ENCODE measurements at regions not wholly inside any gene's neighbourhood (a gene's known extent, or its start where the extent isn't known, plus 50 kb on each side); places are given as distances from the start of the nearest gene placed in this dataset.

DNA sequence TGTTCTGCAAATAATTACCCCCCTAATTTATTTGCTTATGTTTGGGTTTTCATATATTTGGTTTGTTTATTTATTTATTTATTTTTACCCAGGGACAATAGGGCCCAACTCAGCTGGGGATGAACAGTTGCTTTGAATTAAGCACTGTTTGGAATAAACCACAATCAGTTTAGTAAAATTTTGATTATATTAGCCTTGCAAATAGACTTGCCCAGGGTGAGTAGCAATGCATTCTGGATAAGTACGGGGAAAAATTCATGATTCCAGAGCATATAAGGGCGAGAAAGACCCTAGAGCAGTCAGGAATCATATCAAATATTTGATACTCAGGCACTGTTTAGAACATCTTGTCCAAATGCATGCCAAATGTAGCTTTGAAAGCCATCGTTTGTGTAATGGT lies 242.7 kb downstream of the OMA1 start:
- TF ChIP-seq POLR2AphosphoS5 (IDR thresholded peaks at IDR 0.05; ENCODE audit: low read depth, low read length) (no peak), POLR2A (IDR thresholded peaks at IDR 0.05; ENCODE audit: low read depth, low read length) (no peak), TAF1 (IDR thresholded peaks at IDR 0.05; ENCODE audit: low read depth, low read length) (no peak), POU2F2 (IDR thresholded peaks at IDR 0.05; ENCODE audit: low read depth, low read length) (no peak), SPI1 (IDR thresholded peaks at IDR 0.05; ENCODE audit: low read depth, low read length) (no peak), PAX5 (IDR thresholded peaks at IDR 0.05; ENCODE audit: insufficient read depth, low read length, severe bottlenecking) (no peak)
- DNase-seq (ENCODE audit: insufficient read length, low spot score) (no peak), FAIRE-seq (no peak)

GRCh38 chr1:58293388-58293787 lies 253.1 kb downstream of the OMA1 start:
- no peak for FAIRE-seq
- no peak for DNase-seq (ENCODE audit: insufficient read length, low spot score)
- TF ChIP-seq POLR2AphosphoS5 (IDR thresholded peaks at IDR 0.05; ENCODE audit: low read depth, low read length) (no peak), POLR2A (IDR thresholded peaks at IDR 0.05; ENCODE audit: low read depth, low read length) (no peak)

- TF ChIP-seq TAF1 (IDR thresholded peaks at IDR 0.05; ENCODE audit: low read depth, low read length), result no peak
- no peak for TF ChIP-seq POLR2A (IDR thresholded peaks at IDR 0.05; ENCODE audit: low read depth, low read length)
- no peak for TF ChIP-seq POU2F2 (IDR thresholded peaks at IDR 0.05; ENCODE audit: low read depth, low read length)
- TF ChIP-seq SPI1 (IDR thresholded peaks at IDR 0.05; ENCODE audit: low read depth, low read length), result no peak
- TF ChIP-seq POLR2AphosphoS5 (IDR thresholded peaks at IDR 0.05; ENCODE audit: low read depth, low read length), result no peak
- TF ChIP-seq PAX5 (IDR thresholded peaks at IDR 0.05; ENCODE audit: insufficient read depth, low read length, severe bottlenecking), result no peak
- FAIRE-seq (no peak), DNase-seq (ENCODE audit: insufficient read length, low spot score) (no peak)
These were observed 255.7 kb downstream of the OMA1 start for GRCh38 chr1:58290685-58291372.

GRCh38 chr1:58288624-58289142 lies 257.8 kb downstream of the OMA1 start:
- no peak for DNase-seq (ENCODE audit: insufficient read length, low spot score)
- no peak for TF ChIP-seq SPI1 (IDR thresholded peaks at IDR 0.05; ENCODE audit: low read depth, low read length)
- TF ChIP-seq POLR2AphosphoS5 (IDR thresholded peaks at IDR 0.05; ENCODE audit: low read depth, low read length), result no peak
- no peak for TF ChIP-seq POU2F2 (IDR thresholded peaks at IDR 0.05; ENCODE audit: low read depth, low read length)
- no peak for TF ChIP-seq POLR2A (IDR thresholded peaks at IDR 0.05; ENCODE audit: low read depth, low read length)
- TF ChIP-seq PAX5 (IDR thresholded peaks at IDR 0.05; ENCODE audit: insufficient read depth, low read length, severe bottlenecking), result no peak

DNA sequence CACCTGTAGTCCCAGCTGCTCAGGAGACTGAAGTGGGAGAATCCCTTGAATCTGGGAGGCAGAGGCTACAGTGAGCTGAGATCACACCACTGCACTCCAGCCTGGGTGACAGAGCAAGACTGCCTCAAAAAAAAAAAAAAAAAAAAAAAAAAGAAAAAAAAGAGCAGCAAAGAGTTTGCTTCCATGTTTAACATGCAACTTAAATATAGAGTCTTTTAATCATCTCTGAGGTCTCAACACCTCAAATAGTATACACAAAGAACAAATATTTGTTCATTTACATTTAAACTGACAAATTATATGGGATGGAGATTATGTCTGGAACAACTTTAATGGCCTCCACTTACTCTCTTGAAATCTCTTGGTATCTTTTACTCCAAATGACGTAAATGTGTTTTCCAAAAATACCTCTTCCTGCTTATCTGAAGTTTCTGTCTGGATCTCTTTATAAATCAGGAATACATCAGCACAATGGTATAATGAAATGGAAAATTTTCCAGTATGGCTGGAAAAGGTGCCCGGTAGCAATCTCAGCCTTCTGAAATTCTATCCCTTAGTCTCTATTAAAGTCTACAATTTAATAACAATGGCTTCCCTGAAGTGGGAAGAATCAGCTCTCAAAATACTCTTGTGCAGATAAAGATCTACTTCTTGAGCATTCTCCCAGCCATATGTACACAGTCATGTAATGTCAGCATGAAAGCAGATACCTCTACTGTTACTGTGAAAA lies 258.5 kb downstream of the OMA1 start:
- DNase-seq (ENCODE audit: insufficient read length, low spot score) (no peak), FAIRE-seq (no peak)
- TF ChIP-seq POLR2A (IDR thresholded peaks at IDR 0.05; ENCODE audit: low read depth, low read length), result no peak

More at GRCh38 chr1:58288624-58289142, 257.8 kb downstream of the OMA1 start:
- no peak for FAIRE-seq

DNA sequence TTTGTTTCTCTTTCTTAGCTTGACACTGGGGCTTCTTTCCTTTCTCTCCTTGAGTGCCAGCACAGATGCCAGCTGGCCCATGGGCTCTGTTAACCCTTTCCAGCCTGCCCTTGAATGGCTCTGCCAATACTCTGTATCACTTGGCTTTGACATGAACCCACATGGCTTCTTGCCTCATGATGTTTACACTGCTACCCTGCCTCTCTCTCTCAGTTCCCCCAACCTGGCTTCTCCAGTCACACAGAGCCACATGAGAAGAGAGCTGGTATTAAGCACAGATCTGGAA lies 262.4 kb downstream of the OMA1 start:
- DNase-seq (ENCODE audit: insufficient read length, low spot score) (no peak), FAIRE-seq (no peak)
- TF ChIP-seq POLR2A (IDR thresholded peaks at IDR 0.05; ENCODE audit: low read depth, low read length) (no peak), POLR2AphosphoS5 (IDR thresholded peaks at IDR 0.05; ENCODE audit: low read depth, low read length) (no peak), POU2F2 (IDR thresholded peaks at IDR 0.05; ENCODE audit: low read depth, low read length) (no peak), TAF1 (IDR thresholded peaks at IDR 0.05; ENCODE audit: low read depth, low read length) (no peak), PAX5 (IDR thresholded peaks at IDR 0.05; ENCODE audit: insufficient read depth, low read length, severe bottlenecking) (no peak), SPI1 (IDR thresholded peaks at IDR 0.05; ENCODE audit: low read depth, low read length) (no peak)

- DNase-seq (ENCODE audit: insufficient read length, low spot score) (no peak), FAIRE-seq (no peak)
- TF ChIP-seq PAX5 (IDR thresholded peaks at IDR 0.05; ENCODE audit: insufficient read depth, low read length, severe bottlenecking) (no peak), SPI1 (IDR thresholded peaks at IDR 0.05; ENCODE audit: low read depth, low read length) (no peak), POU2F2 (IDR thresholded peaks at IDR 0.05; ENCODE audit: low read depth, low read length) (no peak), TAF1 (IDR thresholded peaks at IDR 0.05; ENCODE audit: low read depth, low read length) (no peak), POLR2AphosphoS5 (IDR thresholded peaks at IDR 0.05; ENCODE audit: low read depth, low read length) (no peak), POLR2A (IDR thresholded peaks at IDR 0.05; ENCODE audit: low read depth, low read length) (no peak)
These were observed 262.9 kb downstream of the OMA1 start for GRCh38 chr1:58283388-58284224.

DNA sequence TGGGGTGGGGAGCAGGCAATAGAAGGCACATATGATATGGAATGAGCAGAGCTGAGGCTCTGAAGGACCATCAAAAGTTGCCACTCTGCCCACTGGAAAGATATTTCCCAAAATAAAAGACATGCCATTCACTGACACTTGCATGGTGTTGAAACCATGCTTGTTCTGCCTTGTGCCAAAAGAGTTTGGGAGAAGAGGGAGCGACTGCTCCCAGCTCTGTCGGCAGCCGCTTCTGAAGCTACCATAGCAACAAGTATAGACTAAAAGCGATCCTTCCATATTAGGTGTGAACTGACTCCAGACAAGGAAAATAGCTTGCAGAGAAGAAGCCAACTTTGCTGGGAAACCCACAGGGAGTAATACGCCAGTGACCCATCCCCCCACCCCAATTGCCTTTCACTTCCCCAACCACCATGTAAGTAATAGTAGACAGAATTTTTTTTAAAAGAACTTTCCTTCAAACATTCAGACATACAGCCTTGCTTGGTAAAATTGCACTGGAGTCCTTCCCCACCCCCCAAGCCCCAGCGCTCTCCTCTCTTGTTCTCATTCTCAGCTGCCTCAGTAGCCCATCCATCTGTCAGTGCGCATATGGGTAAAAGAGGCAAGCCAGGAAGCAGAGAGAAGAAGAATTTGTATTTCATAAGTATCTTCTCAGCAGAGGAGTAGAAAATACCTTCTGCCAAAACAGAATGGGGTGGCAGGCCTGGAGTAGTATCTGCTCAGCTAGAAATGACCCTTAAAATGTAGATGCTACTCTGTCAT lies 263.7 kb downstream of the OMA1 start:
- FAIRE-seq (no peak), DNase-seq (ENCODE audit: insufficient read length, low spot score) (no peak)
- TF ChIP-seq SPI1 (IDR thresholded peaks at IDR 0.05; ENCODE audit: low read depth, low read length) (no peak), POLR2A (IDR thresholded peaks at IDR 0.05; ENCODE audit: low read depth, low read length) (no peak), PAX5 (IDR thresholded peaks at IDR 0.05; ENCODE audit: insufficient read depth, low read length, severe bottlenecking) (no peak), POU2F2 (IDR thresholded peaks at IDR 0.05; ENCODE audit: low read depth, low read length) (no peak), POLR2AphosphoS5 (IDR thresholded peaks at IDR 0.05; ENCODE audit: low read depth, low read length) (no peak), TAF1 (IDR thresholded peaks at IDR 0.05; ENCODE audit: low read depth, low read length) (no peak)

DNA sequence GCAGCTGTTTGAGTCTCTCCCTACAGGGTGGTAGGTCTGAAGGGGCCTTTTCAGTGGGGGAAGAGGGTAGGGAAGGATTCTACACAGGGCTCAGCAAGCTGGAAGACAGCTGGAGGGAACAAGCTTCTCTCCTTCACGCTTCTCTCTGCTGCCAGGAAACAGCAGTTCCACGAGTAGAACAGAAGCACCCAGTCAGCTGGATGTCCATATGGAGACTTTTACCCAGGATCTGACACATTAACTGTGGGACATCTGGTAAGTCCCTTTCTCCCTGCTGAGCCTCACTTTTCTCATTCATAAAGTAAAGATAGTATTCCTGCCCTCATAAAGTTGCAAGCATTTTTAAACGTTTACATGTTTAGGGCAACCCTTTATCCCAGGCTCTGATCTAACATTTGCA lies 280.3 kb downstream of the OMA1 start:
- DNase-seq (ENCODE audit: insufficient read length, low spot score), result no peak
- FAIRE-seq, result no peak
- no peak for TF ChIP-seq POU2F2 (IDR thresholded peaks at IDR 0.05; ENCODE audit: low read depth, low read length)
